Prostate gland (tissue), 2 donors: ENCODE measurements at regions not wholly inside any gene's neighbourhood (a gene's known extent, or its start where the extent isn't known, plus 50 kb on each side); places are given as distances from the start of the nearest gene placed in this dataset.
A peak's percentile ranks its signal among the peaks of the same experiment; 100 is the strongest.

Experiments used
- DNase-seq: peaks from one replicate; pipeline ENCODE4 v3.0.0-alpha.2; 2019; ENCODE audit warnings: low spot score
- H3K27ac ChIP-seq, 2 donors: fragments of 200-600 bp; sonication (generic); 2 replicates each; pipeline ENCODE4 v1.5.1; 2017 to 2019
- H3K27me3 ChIP-seq: fragments of 200-600 bp; sonication (generic); replicated peaks from 2 replicates; pipeline ENCODE4 v1.5.1; 2019; ENCODE audit not compliant: insufficient read depth
- H3K36me3 ChIP-seq, 2 donors: fragments of 200-600 bp; sonication (generic); 1 replicate in 1 of 2; 2 replicates in 1 of 2; pipeline versions ENCODE4 v1.5.1 to v1.8.1; 2017 to 2019
- H3K4me1 ChIP-seq: fragments of 200-600 bp; sonication (generic); replicated peaks from 2 replicates; pipeline ENCODE4 v1.5.1; 2019
- H3K4me3 ChIP-seq, 2 donors: fragments of 200-600 bp; sonication (generic); 2 replicates each; pipeline ENCODE4 v1.5.1; 2017 to 2019
- H3K9me3 ChIP-seq: fragments of 200-600 bp; sonication (generic); 2 replicates; pipeline ENCODE4 v1.5.1; 2017
- POLR2A ChIP-seq: fragments of 450-650 bp; IDR thresholded peaks from one replicate; pipeline ENCODE4 v1.6.1; 2016; ENCODE audit warnings: antibody characterized with exemption, mild to moderate bottlenecking
- POLR2AphosphoS5 ChIP-seq: sonication (generic); formaldehyde crosslinking; IDR thresholded peaks from one replicate; pipeline ENCODE4 v1.6.1; 2017; ENCODE audit warnings: antibody characterized with exemption
- WGBS: methylation state at CpG from one replicate; pipeline ENCODE4 v1.1.5; 2018; 5-methylcytosine and 5-hydroxymethylcytosine counted together
- intact Hi-C: fragments of 100-400 bp; cut with DNase I; formaldehyde crosslinking; loops from one replicate; pipeline ENCODE4 v1.14.2; 2022
- TF ChIP-seq, protein P1 (sequence below), 4 experiments: fragments of 200-600 bp in 2 of 4; fragments of 450-650 bp in 2 of 4; sonication (generic) in 2 of 4; IDR thresholded peaks; 1 replicate in 3 of 4; 2 replicates in 1 of 4; pipeline ENCODE4 v1.5.1; 2016 to 2019; ENCODE audit warnings: antibody characterized with exemption in 4 of 4, mild to moderate bottlenecking in 2 of 4, moderate library complexity in 2 of 4

DNA sequence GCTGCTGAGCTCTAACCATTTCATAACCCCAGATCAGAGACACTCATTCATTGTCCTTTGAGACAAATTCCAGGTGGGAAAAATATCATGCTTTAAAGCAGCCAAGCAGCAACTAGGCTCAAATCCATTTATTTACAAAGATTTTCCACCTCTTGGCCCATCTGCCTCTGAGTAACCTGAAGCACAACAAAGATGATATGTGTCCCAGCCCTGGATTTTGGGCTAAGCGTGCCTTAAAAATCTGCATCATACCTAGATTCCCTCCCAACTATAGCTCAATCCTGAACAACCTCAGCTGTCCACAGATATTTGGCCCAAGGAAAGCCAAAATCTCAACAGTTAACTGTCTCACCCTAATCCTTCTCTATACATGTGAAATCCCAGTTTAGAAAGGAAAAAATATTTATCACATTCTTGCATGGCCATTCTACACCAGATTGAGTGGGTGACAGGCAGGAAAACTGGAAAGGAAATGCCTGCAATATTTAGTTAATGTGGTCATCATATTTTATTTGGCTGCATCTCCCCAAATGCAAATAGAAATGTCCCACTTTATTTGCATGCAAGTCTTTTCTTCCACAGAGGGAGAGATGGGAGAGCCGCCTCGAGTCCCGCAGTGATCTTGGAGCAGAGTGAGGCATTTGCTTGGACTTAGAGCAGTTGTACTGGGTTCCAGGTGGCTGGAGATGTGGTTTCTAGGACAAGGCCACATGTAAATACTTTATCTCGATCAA lies 146.4 kb upstream of the EOLA2 start:
- no peaks in the 10 kb centered on the region for H3K36me3 ChIP-seq
- 21% methylated on average over 5 of the region's 5 CpGs for whole genome bisulfite sequencing
- TF ChIP-seq, protein P1, sequence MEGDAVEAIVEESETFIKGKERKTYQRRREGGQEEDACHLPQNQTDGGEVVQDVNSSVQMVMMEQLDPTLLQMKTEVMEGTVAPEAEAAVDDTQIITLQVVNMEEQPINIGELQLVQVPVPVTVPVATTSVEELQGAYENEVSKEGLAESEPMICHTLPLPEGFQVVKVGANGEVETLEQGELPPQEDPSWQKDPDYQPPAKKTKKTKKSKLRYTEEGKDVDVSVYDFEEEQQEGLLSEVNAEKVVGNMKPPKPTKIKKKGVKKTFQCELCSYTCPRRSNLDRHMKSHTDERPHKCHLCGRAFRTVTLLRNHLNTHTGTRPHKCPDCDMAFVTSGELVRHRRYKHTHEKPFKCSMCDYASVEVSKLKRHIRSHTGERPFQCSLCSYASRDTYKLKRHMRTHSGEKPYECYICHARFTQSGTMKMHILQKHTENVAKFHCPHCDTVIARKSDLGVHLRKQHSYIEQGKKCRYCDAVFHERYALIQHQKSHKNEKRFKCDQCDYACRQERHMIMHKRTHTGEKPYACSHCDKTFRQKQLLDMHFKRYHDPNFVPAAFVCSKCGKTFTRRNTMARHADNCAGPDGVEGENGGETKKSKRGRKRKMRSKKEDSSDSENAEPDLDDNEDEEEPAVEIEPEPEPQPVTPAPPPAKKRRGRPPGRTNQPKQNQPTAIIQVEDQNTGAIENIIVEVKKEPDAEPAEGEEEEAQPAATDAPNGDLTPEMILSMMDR (IDR thresholded peaks at IDR 0.05) = no peak
- peak; percentile 74 for TF ChIP-seq POLR2AphosphoS5
- peak overlapping the region; percentile 30 to 46 for H3K27ac ChIP-seq
- DNase-seq = peak; percentile 32
- H3K27me3 ChIP-seq = no peaks in the 10 kb centered on the region
- H3K4me3 ChIP-seq = no peak overlapping the region
- intact Hi-C loops = no loop called here
- no peaks in the 10 kb centered on the region for H3K9me3 ChIP-seq
- no peaks in the 10 kb centered on the region for H3K4me1 ChIP-seq

DNA sequence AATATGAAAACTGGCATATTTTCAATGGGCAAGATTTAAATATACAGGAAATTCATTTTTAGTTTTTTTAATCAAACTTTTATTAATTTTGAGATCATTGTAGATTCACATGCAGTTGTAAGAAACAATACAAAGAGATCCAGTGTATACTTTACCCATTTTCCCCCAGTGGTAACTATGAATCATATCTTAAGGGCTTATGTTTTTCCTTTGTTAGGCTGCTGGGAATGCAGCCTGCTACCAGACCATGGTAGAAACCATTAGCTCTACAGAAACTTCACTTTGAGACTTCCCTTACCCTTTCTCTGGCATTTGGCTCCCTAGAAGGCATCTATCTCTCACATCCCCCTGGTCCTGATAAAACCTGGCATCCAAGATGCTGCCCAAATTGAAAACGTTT lies 147.6 kb upstream of the EOLA2 start:
- no peak for DNase-seq
- H3K27ac ChIP-seq = no peak overlapping the region
- 36% methylated on average over 1 of the region's 1 CpG for WGBS
- no peaks in the 10 kb centered on the region for H3K9me3 ChIP-seq
- intact Hi-C loops = no loop called here
- TF ChIP-seq, protein P1 (IDR thresholded peaks at IDR 0.05) = no peak
- TF ChIP-seq POLR2A (no peak), POLR2AphosphoS5 (no peak)
- no peaks in the 10 kb centered on the region for H3K27me3 ChIP-seq
- no peaks in the 10 kb centered on the region for H3K4me1 ChIP-seq
- no peak overlapping the region for H3K4me3 ChIP-seq
- no peaks in the 10 kb centered on the region for H3K36me3 ChIP-seq

- no peak overlapping the region for H3K4me3 ChIP-seq
- DNase-seq = no peak
- H3K9me3 ChIP-seq = no peaks in the 10 kb centered on the region
- 70% methylated on average over 2 of the region's 2 CpGs for WGBS
- no peak overlapping the region for H3K27ac ChIP-seq
- no peaks in the 10 kb centered on the region for H3K27me3 ChIP-seq
- intact Hi-C loops = no loop called here
- H3K36me3 ChIP-seq = no peaks in the 10 kb centered on the region
- no peak for TF ChIP-seq POLR2AphosphoS5
- TF ChIP-seq, protein P1 (IDR thresholded peaks at IDR 0.05) = no peak
- no peaks in the 10 kb centered on the region for H3K4me1 ChIP-seq
Observed at GRCh38 chrX:150086371-150086770, 148.1 kb upstream of the EOLA2 start.

DNA sequence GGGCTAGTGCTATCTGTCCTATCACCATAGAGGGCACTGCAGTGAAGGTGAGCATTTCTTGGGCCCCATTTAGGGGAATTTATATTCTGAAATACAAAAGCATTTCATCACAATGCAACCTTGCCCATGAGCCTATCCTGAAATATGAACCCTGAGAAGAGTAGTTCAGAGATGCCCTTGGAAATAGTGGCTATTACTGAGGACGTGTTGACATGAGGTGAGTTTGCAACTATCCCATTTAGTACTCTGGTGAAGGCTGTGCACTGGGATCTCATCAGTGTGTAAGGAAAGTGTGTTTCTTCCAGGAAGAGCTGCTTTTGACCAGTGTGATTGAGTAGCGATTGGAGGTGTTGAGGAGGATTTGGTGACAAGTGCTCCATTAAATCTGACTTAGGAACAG lies 149.3 kb upstream of the EOLA2 start:
- Histone ChIP-seq H3K4me1 (no peaks in the 10 kb centered on the region), H3K4me3 (no peak overlapping the region), H3K27me3 (no peaks in the 10 kb centered on the region), H3K36me3 (no peaks in the 10 kb centered on the region), H3K27ac (no peak overlapping the region), H3K9me3 (no peaks in the 10 kb centered on the region)
- 85% methylated on average over 2 of the region's 2 CpGs for WGBS
- TF ChIP-seq, protein P1 (IDR thresholded peaks at IDR 0.05) = no peak
- DNase-seq = no peak
- intact Hi-C loops = no loop called here

GRCh38 chrX:150088042-150088441 lies 149.8 kb upstream of the EOLA2 start:
- WGBS = 74% methylated on average over 5 of the region's 5 CpGs
- Histone ChIP-seq H3K27ac (no peak overlapping the region), H3K4me1 (no peaks in the 10 kb centered on the region), H3K27me3 (no peaks in the 10 kb centered on the region), H3K9me3 (no peaks in the 10 kb centered on the region), H3K4me3 (no peak overlapping the region), H3K36me3 (no peaks in the 10 kb centered on the region)
- TF ChIP-seq POLR2A (no peak), POLR2AphosphoS5 (no peak)
- TF ChIP-seq, protein P1 (IDR thresholded peaks at IDR 0.05) = no peak
- intact Hi-C loops = no loop called here
- DNase-seq = no peak
